Loucy (cell line): ENCODE measurements at regions not wholly inside any gene's neighbourhood (a gene's known extent, or its start where the extent isn't known, plus 50 kb on each side); places are given as distances from the start of the nearest gene placed in this dataset.
A peak's percentile ranks its signal among the peaks of the same experiment; 100 is the strongest.

Source experiments
- EZH2phosphoT487 ChIP-seq: fragments of 200-600 bp; IDR thresholded peaks from 2 replicates; pipeline ENCODE4 v1.6.1; 2018; ENCODE audit warnings: antibody characterized with exemption, mild to moderate bottlenecking, moderate library complexity, borderline replicate concordance
- TF ChIP-seq, protein P1 (sequence below): fragments of 200-600 bp; sonication (generic); conservative IDR thresholded peaks from 2 replicates; pipeline ENCODE4 v1.5.1; 2014; ENCODE audit warnings: mild to moderate bottlenecking, antibody characterized with exemption, low read length

GRCh38 chr1:18560692-18561091 lies 70.0 kb upstream of the PAX7 start:
- TF ChIP-seq, protein P1, sequence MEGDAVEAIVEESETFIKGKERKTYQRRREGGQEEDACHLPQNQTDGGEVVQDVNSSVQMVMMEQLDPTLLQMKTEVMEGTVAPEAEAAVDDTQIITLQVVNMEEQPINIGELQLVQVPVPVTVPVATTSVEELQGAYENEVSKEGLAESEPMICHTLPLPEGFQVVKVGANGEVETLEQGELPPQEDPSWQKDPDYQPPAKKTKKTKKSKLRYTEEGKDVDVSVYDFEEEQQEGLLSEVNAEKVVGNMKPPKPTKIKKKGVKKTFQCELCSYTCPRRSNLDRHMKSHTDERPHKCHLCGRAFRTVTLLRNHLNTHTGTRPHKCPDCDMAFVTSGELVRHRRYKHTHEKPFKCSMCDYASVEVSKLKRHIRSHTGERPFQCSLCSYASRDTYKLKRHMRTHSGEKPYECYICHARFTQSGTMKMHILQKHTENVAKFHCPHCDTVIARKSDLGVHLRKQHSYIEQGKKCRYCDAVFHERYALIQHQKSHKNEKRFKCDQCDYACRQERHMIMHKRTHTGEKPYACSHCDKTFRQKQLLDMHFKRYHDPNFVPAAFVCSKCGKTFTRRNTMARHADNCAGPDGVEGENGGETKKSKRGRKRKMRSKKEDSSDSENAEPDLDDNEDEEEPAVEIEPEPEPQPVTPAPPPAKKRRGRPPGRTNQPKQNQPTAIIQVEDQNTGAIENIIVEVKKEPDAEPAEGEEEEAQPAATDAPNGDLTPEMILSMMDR: peak; percentile 25; the same call in 1 of the 2 replicates
- TF ChIP-seq EZH2phosphoT487: no peak
